HPDE6-E6E7 (cell line): ENCODE measurements at regions not wholly inside any gene's neighbourhood (a gene's known extent, or its start where the extent isn't known, plus 50 kb on each side); places are given as distances from the start of the nearest gene placed in this dataset.

Experiments
- DNase-seq: peaks from one replicate; pipeline ENCODE4 v3.0.0; 2011; ENCODE audit warnings: missing footprints; ENCODE audit errors: extremely low spot score

- no peak for DNase-seq
Measured at GRCh38 chr22:27142286-27142685, 484.9 kb downstream of the MIAT start.

GRCh38 chr22:27144321-27144720 lies 486.9 kb downstream of the MIAT start:
- DNase-seq, result no peak

DNA sequence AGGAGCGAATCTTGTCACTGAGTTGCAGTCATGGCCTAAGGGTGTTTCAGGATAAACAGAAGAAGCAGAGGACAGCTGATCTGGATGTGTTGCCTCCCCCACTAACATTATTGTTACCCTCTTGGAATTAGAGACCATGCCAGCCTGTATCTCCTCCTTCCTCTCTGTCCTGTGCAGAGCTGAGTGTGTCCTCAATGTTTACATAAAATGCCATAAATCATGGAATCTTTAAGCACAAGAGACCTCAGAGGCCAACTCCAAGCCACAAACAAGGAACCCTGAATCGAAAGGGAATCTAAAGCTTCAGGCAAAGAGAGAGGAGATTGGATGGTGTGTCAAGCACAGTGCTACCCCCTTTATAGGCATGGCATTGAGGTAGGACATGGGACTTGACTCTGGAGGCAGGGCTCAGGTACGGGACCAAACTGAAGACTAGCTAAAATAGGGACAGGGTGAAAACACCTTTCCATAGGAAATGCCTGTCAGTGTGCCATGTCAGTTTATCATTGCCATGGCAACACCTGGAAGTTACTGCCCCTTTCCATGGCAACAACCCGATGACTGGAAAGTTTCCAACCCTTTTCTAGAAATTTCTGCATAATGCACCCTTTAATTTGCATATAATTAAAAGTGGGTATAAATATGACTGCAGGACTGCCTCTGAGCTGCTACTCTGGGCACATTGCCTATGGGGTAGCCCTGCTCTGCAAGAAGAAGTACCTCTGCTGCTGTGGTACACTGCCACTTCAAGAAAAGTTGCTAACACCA lies 489.7 kb downstream of the MIAT start:
- DNase-seq, result no peak

- DNase-seq, result no peak
Measured at GRCh38 chr22:27148055-27148454, 490.7 kb downstream of the MIAT start.

- DNase-seq, result no peak
Measured at GRCh38 chr22:27148886-27149470, 491.6 kb downstream of the MIAT start.

GRCh38 chr22:27149921-27150543 lies 492.6 kb downstream of the MIAT start:
- DNase-seq, result no peak

GRCh38 chr22:27150544-27150941 lies 493.2 kb downstream of the MIAT start:
- no peak for DNase-seq

GRCh38 chr22:27151407-27151806 lies 494.0 kb downstream of the MIAT start:
- DNase-seq, result no peak

GRCh38 chr22:27152033-27152432 lies 494.6 kb downstream of the MIAT start:
- DNase-seq, result no peak

- no peak for DNase-seq
Measured at GRCh38 chr22:27152883-27153282, 495.5 kb downstream of the MIAT start.

- no peak for DNase-seq
Measured at GRCh38 chr22:27153386-27153785, 496.0 kb downstream of the MIAT start.

DNA sequence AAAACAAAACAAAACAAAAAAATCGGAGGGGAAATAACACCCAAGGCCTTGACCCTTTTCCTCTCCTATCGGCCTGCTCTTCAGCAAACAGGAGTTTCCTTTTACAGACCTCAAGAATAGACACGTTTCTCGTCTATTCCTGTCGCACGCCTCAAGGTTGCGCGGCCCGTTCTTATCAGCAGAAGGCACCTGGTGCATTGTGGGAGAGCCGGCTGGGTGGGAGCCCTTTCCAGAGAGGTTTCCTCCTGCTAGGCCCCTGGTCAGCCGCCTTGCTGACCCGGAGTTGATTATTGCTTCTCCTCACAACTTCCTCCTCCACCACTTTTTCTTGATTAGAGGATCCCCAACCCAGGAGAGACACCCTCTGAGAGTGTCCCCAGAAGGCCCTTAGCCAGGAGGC lies 497.3 kb downstream of the MIAT start:
- DNase-seq, result no peak

GRCh38 chr22:27156821-27157489 lies 499.6 kb downstream of the MIAT start:
- DNase-seq, result no peak

GRCh38 chr22:27157666-27158370 lies 500.4 kb downstream of the MIAT start:
- DNase-seq, result no peak

DNA sequence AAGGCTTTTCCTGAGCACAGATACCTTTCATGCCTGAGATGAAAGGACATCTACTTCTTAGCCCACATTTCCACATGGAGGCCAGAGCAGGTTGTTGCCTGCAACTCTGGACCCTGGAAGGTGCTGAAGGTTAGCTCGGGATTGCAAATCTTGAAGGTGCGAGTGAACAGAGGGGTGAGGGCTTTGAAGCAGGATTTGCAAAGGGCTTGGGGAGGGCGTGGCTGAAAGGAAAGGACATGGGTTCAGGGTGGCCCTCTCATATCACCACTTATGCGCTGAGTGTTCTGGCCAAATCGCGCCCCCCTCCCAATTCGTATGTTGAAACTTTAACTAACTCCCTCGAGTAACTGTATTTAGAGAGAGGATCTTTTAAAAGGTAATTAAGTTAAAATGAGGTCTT lies 501.6 kb downstream of the MIAT start:
- no peak for DNase-seq

DNA sequence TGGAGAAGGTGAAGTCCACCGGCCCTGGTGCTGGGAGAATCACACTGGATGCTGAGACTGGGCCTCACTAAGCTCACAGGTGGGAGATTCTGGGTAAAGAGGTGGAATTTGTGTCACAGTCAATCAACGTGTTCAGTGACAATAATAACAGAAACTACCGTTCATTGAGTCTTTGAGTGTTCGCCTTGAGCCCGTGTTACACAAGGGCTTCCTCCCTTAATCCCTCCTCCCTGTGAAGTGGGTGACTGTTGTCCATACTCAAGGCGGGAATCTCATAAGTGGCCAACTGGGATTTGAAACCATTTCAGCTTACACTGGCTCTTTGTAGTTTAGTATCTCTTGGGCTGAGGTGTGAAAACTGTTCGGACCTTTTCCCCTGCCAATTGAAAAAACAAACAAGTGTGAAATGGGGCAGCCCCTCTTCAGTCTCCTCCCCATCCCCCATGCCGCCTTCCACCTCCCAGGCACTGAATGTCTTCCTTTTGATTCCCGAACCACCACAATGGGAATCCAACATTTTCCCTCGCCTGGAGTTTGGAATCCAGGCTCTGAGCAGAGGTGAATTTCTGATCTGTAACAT lies 502.4 kb downstream of the MIAT start:
- no peak for DNase-seq

GRCh38 chr22:27163162-27164137 lies 506.1 kb downstream of the MIAT start:
- no peak for DNase-seq

DNA sequence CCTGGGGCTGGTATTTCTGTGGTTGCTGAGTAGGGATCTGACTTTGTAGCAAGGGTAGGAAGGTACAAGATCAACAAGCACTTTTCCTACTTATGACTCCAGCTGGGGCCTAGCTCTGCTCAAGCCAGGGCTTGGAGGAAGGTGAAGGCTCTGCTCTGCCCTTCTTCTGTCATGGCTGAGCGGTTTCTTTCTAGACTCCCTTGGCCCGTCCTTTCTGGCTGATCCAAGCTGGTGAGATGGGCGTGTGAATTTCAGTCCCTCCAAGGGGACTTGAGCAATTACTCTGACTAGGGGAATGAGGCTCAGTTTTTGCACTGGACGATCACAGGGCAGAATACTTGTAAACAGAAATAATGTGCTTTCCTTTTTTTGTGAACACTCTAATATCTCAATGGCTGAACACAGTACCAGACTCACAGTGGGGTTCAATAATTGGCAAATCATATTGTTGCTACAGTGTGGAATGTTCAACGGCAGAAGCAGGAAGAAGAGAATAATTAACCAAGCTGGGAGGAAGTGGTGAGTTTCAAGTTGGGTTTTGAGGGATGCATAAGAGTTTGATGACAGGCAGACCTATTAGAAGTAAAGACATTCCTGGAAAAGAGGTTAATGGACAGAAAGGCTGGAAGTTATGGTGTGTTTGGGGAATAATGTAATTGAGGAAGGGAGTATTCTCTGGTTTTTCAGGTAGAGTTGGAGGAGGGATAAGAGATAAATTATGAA lies 507.6 kb downstream of the MIAT start:
- DNase-seq, result no peak

DNA sequence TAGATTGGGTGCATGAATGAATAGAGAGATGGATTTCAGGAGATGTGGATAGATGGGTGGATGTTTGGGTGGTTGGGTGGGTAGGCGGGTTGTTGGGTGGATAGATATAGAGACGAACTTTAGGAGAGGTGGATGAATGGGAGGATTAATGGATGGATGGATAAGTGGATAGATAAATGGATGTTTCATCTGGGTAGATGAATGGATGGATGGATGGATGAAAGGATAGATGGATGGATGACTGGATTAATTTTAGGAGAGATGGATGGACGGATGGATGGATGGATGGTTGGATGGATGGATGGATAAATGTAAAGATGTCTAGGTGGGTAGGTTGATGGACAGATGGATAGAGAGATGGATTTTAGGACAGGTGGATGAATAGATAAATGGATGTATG lies 511.3 kb downstream of the MIAT start:
- DNase-seq, result no peak

- no peak for DNase-seq
Measured at GRCh38 chr22:27170491-27170890, 513.1 kb downstream of the MIAT start.
